Muscle layer of colon (tissue), 2 donors: ENCODE measurements at regions not wholly inside any gene's neighbourhood (a gene's known extent, or its start where the extent isn't known, plus 50 kb on each side); places are given as distances from the start of the nearest gene placed in this dataset.
"Not testable (repeated sequence)": the region's sequence is repeated elsewhere in the genome, so short reads cannot be mapped to it uniquely, and the experiment has no call there.

ENCODE experiments used
- H3K27ac ChIP-seq: one replicate; pipeline ENCODE4 v1.7.0; 2013; ENCODE audit warnings: low read depth, mild to moderate bottlenecking, low read length, moderate library complexity
- H3K27me3 ChIP-seq, 2 donors: one replicate each; pipeline ENCODE4 v1.7.0; 2013; ENCODE audit warnings: low read length in 2 of 2, mild to moderate bottlenecking in 2 of 2; ENCODE audit not compliant: insufficient read depth in 2 of 2, control insufficient read depth in 1 of 2
- H3K36me3 ChIP-seq: one replicate; pipeline ENCODE4 v1.7.0; 2013; ENCODE audit warnings: mild to moderate bottlenecking, low read length; ENCODE audit not compliant: insufficient read depth
- H3K4me1 ChIP-seq: one replicate; pipeline ENCODE4 v1.7.0; 2013; ENCODE audit warnings: mild to moderate bottlenecking, low read length; ENCODE audit not compliant: insufficient read depth
- H3K4me3 ChIP-seq, 2 donors: one replicate each; pipeline ENCODE4 v1.7.0; 2013; ENCODE audit warnings: low read length in 2 of 2, low read depth in 1 of 2, mild to moderate bottlenecking in 1 of 2, moderate library complexity in 1 of 2
- H3K9ac ChIP-seq: one replicate; pipeline ENCODE4 v1.7.0; 2013; ENCODE audit warnings: low read length
- H3K9me3 ChIP-seq: one replicate; pipeline ENCODE4 v1.7.0; 2013; ENCODE audit warnings: mild to moderate bottlenecking, low read length
- donor health status: abdominal sarcoma.
- donor health status: Adenocarcinoma of cecum.

DNA sequence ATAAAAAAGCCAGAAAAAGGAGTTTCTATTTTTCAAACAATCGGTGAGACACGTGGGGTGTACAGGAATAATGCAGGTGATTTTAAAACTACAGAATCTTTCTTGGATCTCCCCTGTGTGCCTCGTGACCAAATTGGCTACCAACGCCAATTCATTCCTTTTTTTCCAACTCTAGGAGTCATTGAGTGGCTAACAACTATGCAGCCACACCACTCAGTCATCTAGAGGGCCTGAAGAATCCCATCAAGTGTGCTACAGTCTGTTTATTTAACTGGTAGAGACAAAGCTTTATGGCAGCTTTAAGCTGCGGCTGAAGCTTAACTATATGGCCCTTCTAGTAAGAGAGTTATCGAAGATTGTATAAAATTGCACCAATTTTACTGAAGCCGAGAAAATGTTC is 113.1 kb upstream of the NIPBL start:
- no peak overlapping the region for H3K4me3 ChIP-seq
- H3K4me1 ChIP-seq: no peaks in the 10 kb centered on the region

GRCh38 chr5:36765876-36766275 is 110.7 kb upstream of the NIPBL start:
- Histone ChIP-seq H3K36me3 (no peaks in the 10 kb centered on the region), H3K27me3 (no peaks in the 10 kb centered on the region), H3K4me1 (no peaks in the 10 kb centered on the region), H3K4me3 (no peak overlapping the region), H3K9ac (no peak overlapping the region), H3K27ac (no peak overlapping the region), H3K9me3 (no peaks in the 10 kb centered on the region)

More for the DNA sequence above, 113.1 kb upstream of the NIPBL start:
- no peaks in the 10 kb centered on the region for H3K36me3 ChIP-seq
- no peaks in the 10 kb centered on the region for H3K9me3 ChIP-seq
- H3K27me3 ChIP-seq: no peaks in the 10 kb centered on the region
- H3K27ac ChIP-seq: no peak overlapping the region
- H3K9ac ChIP-seq: no peak overlapping the region

- no peaks in the 10 kb centered on the region for H3K9me3 ChIP-seq
- no peaks in the 10 kb centered on the region for H3K27me3 ChIP-seq
- H3K36me3 ChIP-seq: no peaks in the 10 kb centered on the region
- no peak overlapping the region for H3K4me3 ChIP-seq
- no peak overlapping the region for H3K27ac ChIP-seq
- no peaks in the 10 kb centered on the region for H3K4me1 ChIP-seq
- H3K9ac ChIP-seq: no peak overlapping the region
Measured at GRCh38 chr5:36766981-36767380, 109.6 kb upstream of the NIPBL start.

- H3K36me3 ChIP-seq: no peaks in the 10 kb centered on the region
- H3K9ac ChIP-seq: no peak overlapping the region
- no peaks in the 10 kb centered on the region for H3K9me3 ChIP-seq
- H3K27me3 ChIP-seq: no peaks in the 10 kb centered on the region
- H3K27ac ChIP-seq: no peak overlapping the region
- no peaks in the 10 kb centered on the region for H3K4me1 ChIP-seq
- no peak overlapping the region for H3K4me3 ChIP-seq
Measured at GRCh38 chr5:36768450-36768849, 108.1 kb upstream of the NIPBL start.

DNA sequence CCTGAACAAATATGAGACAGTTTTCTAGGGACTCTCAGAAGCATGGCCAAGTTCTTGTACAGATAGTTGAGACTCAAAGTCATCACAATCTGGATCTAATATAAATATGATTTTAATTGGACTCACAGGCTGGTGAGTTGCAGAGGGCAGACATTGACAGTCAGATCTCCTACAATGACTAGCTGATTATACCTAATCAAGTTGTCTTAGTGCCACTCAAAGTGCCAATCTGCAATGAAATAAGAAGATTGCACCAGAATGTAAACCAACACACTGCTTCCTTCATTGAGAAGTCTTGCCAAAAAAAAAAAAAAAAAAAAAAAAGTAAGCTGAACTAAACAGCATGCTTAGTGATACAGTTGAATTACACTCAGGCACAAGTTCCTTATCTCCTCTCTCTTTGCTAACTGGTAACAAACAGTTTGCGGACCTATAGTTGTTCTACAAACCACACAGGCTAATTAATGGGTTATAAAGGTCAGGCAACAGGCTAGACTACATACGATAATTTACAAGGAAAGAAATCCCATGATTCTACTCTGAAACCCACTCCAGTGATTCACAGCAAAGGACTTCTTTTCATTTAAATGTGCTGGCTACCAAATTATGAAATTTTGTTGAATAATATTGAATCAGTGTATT is 107.3 kb upstream of the NIPBL start:
- Histone ChIP-seq H3K36me3 (no peaks in the 10 kb centered on the region), H3K9me3 (no peaks in the 10 kb centered on the region), H3K9ac (no peak overlapping the region), H3K27ac (no peak overlapping the region), H3K4me1 (no peaks in the 10 kb centered on the region), H3K4me3 (no peak overlapping the region), H3K27me3 (no peaks in the 10 kb centered on the region)

GRCh38 chr5:36770125-36770524 is 106.4 kb upstream of the NIPBL start:
- H3K36me3 ChIP-seq: no peaks in the 10 kb centered on the region
- no peak overlapping the region for H3K4me3 ChIP-seq
- H3K9me3 ChIP-seq: no peaks in the 10 kb centered on the region
- no peak overlapping the region for H3K27ac ChIP-seq
- no peaks in the 10 kb centered on the region for H3K27me3 ChIP-seq
- no peaks in the 10 kb centered on the region for H3K4me1 ChIP-seq
- no peak overlapping the region for H3K9ac ChIP-seq

- no peak overlapping the region for H3K9ac ChIP-seq
- no peak overlapping the region for H3K27ac ChIP-seq
- H3K36me3 ChIP-seq: no peaks in the 10 kb centered on the region
- no peaks in the 10 kb centered on the region for H3K27me3 ChIP-seq
- H3K4me1 ChIP-seq: no peaks in the 10 kb centered on the region
- H3K4me3 ChIP-seq: no peak overlapping the region
- no peaks in the 10 kb centered on the region for H3K9me3 ChIP-seq
Measured at GRCh38 chr5:36772276-36773140, 104.1 kb upstream of the NIPBL start.

GRCh38 chr5:36777105-36777757 is 99.3 kb upstream of the NIPBL start:
- no peaks in the 10 kb centered on the region for H3K4me1 ChIP-seq
- H3K4me3 ChIP-seq: no peak overlapping the region
- H3K9me3 ChIP-seq: no peaks in the 10 kb centered on the region
- no peaks in the 10 kb centered on the region for H3K27me3 ChIP-seq
- no peaks in the 10 kb centered on the region for H3K36me3 ChIP-seq
- H3K9ac ChIP-seq: no peak overlapping the region
- H3K27ac ChIP-seq: no peak overlapping the region

- Histone ChIP-seq H3K9ac (no peak overlapping the region), H3K4me1 (no peaks in the 10 kb centered on the region), H3K9me3 (no peaks in the 10 kb centered on the region), H3K27me3 (no peaks in the 10 kb centered on the region), H3K27ac (no peak overlapping the region), H3K36me3 (no peaks in the 10 kb centered on the region), H3K4me3 (no peak overlapping the region)
Measured at GRCh38 chr5:36778336-36778735, 98.2 kb upstream of the NIPBL start.

- H3K9ac ChIP-seq, H3K4me1 ChIP-seq, H3K27me3 ChIP-seq, H3K27ac ChIP-seq, H3K4me3 ChIP-seq, H3K36me3 ChIP-seq, H3K9me3 ChIP-seq: not testable (repeated sequence)
Measured at GRCh38 chr5:36782612-36783011, 94.0 kb upstream of the NIPBL start.

- Histone ChIP-seq H3K36me3 (no peaks in the 10 kb centered on the region), H3K27me3 (no peaks in the 10 kb centered on the region), H3K4me1 (no peaks in the 10 kb centered on the region), H3K4me3 (no peak overlapping the region), H3K27ac (no peak overlapping the region), H3K9ac (no peak overlapping the region), H3K9me3 (no peaks in the 10 kb centered on the region)
Measured at GRCh38 chr5:36786448-36787012, 90.0 kb upstream of the NIPBL start.
